ENCODE measurements at regions not wholly inside any gene's neighbourhood (a gene's known extent, or its start where the extent isn't known, plus 50 kb on each side); places are given as distances from the start of the nearest gene placed in this dataset.

DNA sequence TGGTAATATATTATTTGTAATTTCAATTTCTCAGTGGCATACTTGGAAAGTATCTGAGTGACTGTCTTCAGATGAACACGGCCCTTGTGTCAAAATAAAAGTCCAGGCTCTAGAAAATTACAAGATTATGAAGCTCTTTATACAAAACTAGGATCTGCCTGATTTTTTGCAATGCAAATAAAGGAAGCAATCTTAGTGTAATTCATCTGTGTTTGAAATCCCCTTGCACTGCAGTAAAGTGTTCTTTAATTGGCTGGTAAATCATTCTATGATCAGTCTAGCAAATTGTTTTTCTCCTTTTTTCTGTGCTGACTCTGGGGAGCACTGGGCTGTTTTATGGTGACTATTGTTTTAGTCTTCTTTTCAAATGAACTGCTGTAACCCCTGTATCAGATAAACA, 1039.0 kb downstream of the SOCS6 start:
- Histone ChIP-seq H3K9ac (ENCODE audit: insufficient read depth, low read length, poor library complexity, severe bottlenecking) (no peak overlapping the region), H3K9me3 (replicated peaks in 1 of 2; ENCODE audit: control insufficient read depth in 1 of 2, insufficient read depth in 1 of 2, low read length in 2 of 2) (no peaks in the 10 kb centered on the region), H3K36me3 (replicated peaks in 1 of 2; ENCODE audit: control insufficient read depth in 1 of 2, insufficient read depth in 2 of 2, low read length in 2 of 2) (no peaks in the 10 kb centered on the region), H3K79me2 (ENCODE audit: insufficient read depth, low read length) (no peaks in the 10 kb centered on the region), H3K4me1 (ENCODE audit: control insufficient read depth in 1 of 2, insufficient read depth in 2 of 2, low read length in 2 of 2) (no peaks in the 10 kb centered on the region), H3K27ac (ENCODE audit: low read depth in 1 of 2, low read length in 2 of 2) (no peak overlapping the region), H2AFZ (ENCODE audit: insufficient read depth, low read depth, low read length, poor library complexity, severe bottlenecking) (no peak overlapping the region), H3K4me3 (replicated peaks in 1 of 3; ENCODE audit: low read depth in 2 of 3, low read length in 3 of 3) (no peak overlapping the region), H3K4me2 (replicated peaks; ENCODE audit: extremely low read depth, low read length, poor library complexity, severe bottlenecking) (no peak overlapping the region), H3K27me3 (ENCODE audit: control insufficient read depth in 2 of 2, insufficient read depth in 2 of 2, low read length in 2 of 2) (no peaks in the 10 kb centered on the region), H4K20me1 (ENCODE audit: insufficient read depth, low read length) (no peaks in the 10 kb centered on the region)
- H3K4me1 Mint-ChIP-seq: no peaks in the 10 kb centered on the region
- intact Hi-C loops (cut with micrococcal nuclease): no loop called here
- H3K9me3 Mint-ChIP-seq: peaks cover 0 to 5% (median 2%) of the 10 kb centered on the region in 7 donors
- no peak overlapping the region for H3K4me3 Mint-ChIP-seq
- no peaks in the 10 kb centered on the region for H3K36me3 Mint-ChIP-seq
- H3K27me3 Mint-ChIP-seq (ENCODE audit: low read depth in 3 of 3): no peaks in the 10 kb centered on the region
- no peak overlapping the region for H3K27ac Mint-ChIP-seq
- no CpG with 5 or more reads among the region's 1 CpG for WGBS (ENCODE audit: insufficient coverage)
- no peak for DNase-seq
- TF ChIP-seq, protein P1, sequence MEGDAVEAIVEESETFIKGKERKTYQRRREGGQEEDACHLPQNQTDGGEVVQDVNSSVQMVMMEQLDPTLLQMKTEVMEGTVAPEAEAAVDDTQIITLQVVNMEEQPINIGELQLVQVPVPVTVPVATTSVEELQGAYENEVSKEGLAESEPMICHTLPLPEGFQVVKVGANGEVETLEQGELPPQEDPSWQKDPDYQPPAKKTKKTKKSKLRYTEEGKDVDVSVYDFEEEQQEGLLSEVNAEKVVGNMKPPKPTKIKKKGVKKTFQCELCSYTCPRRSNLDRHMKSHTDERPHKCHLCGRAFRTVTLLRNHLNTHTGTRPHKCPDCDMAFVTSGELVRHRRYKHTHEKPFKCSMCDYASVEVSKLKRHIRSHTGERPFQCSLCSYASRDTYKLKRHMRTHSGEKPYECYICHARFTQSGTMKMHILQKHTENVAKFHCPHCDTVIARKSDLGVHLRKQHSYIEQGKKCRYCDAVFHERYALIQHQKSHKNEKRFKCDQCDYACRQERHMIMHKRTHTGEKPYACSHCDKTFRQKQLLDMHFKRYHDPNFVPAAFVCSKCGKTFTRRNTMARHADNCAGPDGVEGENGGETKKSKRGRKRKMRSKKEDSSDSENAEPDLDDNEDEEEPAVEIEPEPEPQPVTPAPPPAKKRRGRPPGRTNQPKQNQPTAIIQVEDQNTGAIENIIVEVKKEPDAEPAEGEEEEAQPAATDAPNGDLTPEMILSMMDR (IDR thresholded peaks at IDR 0.05): no peak

DNA sequence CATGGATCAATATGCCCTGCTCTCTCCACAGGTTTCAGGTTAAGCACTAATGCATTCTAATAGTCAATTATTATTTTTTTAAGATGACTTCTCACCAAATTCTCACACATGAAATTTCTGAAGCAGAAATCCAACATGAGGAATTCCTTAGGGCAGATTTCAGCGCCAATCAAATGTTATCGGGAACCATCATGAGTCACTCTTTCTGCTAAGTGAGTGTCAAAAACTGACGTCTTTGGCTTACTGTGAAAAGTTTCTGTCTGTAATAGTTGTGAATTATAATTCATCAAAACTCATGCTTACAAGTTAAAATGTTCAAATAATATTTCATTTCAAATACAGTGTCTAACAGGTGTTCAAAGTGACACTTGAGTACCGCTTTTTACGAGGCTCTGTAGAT, 1038.6 kb downstream of the SOCS6 start:
- no peaks in the 10 kb centered on the region for H4K20me1 ChIP-seq (ENCODE audit: insufficient read depth, low read length)
- intact Hi-C loops (cut with micrococcal nuclease): no loop called here
- Mint-ChIP-seq H3K27ac (no peak overlapping the region), H3K4me3 (no peak overlapping the region), H3K9me3 (peaks cover 0 to 5% (median 2%) of the 10 kb centered on the region in 7 donors), H3K27me3 (ENCODE audit: low read depth in 3 of 3) (no peaks in the 10 kb centered on the region), H3K4me1 (no peaks in the 10 kb centered on the region), H3K36me3 (no peaks in the 10 kb centered on the region)
- H3K79me2 ChIP-seq (ENCODE audit: insufficient read depth, low read length): no peaks in the 10 kb centered on the region
- no peaks in the 10 kb centered on the region for H3K9me3 ChIP-seq (replicated peaks in 1 of 2; ENCODE audit: control insufficient read depth in 1 of 2, insufficient read depth in 1 of 2, low read length in 2 of 2)
- TF ChIP-seq, protein P1 (IDR thresholded peaks at IDR 0.05): no peak
- no peak overlapping the region for H3K27ac ChIP-seq (ENCODE audit: low read depth in 1 of 2, low read length in 2 of 2)
- no peak overlapping the region for H3K4me3 ChIP-seq (replicated peaks in 1 of 3; ENCODE audit: low read depth in 2 of 3, low read length in 3 of 3)
- H3K4me2 ChIP-seq (replicated peaks; ENCODE audit: extremely low read depth, low read length, poor library complexity, severe bottlenecking): no peak overlapping the region
- no peaks in the 10 kb centered on the region for H3K36me3 ChIP-seq (replicated peaks in 1 of 2; ENCODE audit: control insufficient read depth in 1 of 2, insufficient read depth in 2 of 2, low read length in 2 of 2)
- no peaks in the 10 kb centered on the region for H3K27me3 ChIP-seq (ENCODE audit: control insufficient read depth in 2 of 2, insufficient read depth in 2 of 2, low read length in 2 of 2)
- DNase-seq: no peak
- H3K9ac ChIP-seq (ENCODE audit: insufficient read depth, low read length, poor library complexity, severe bottlenecking): no peak overlapping the region
- no peak overlapping the region for H2AFZ ChIP-seq (ENCODE audit: insufficient read depth, low read depth, low read length, poor library complexity, severe bottlenecking)
- no CpG with 5 or more reads among the region's 5 CpGs for WGBS (ENCODE audit: insufficient coverage)
- H3K4me1 ChIP-seq (ENCODE audit: control insufficient read depth in 1 of 2, insufficient read depth in 2 of 2, low read length in 2 of 2): no peaks in the 10 kb centered on the region

Measured in CD14-positive monocyte (primary cell).